Right atrium auricular region (tissue), 2 donors: ENCODE measurements at regions not wholly inside any gene's neighbourhood (a gene's known extent, or its start where the extent isn't known, plus 50 kb on each side); places are given as distances from the start of the nearest gene placed in this dataset.

Experiments
- DNase-seq: peaks from one replicate; pipeline ENCODE4 v3.0.0-alpha.2; 2019; ENCODE audit warnings: low spot score
- H3K27ac ChIP-seq, 2 donors: fragments of 200-600 bp; sonication (generic); 1 replicate in 1 of 2; 2 replicates in 1 of 2; pipeline ENCODE4 v1.5.1; 2016 to 2019
- H3K27me3 ChIP-seq, 2 donors: fragments of 200-600 bp; sonication (generic); one replicate each; pipeline versions ENCODE4 v1.5.1 to v1.6.0; 2017 to 2019
- H3K36me3 ChIP-seq: fragments of 200-600 bp; sonication (generic); one replicate; pipeline ENCODE4 v1.5.1; 2016
- H3K4me1 ChIP-seq, 2 donors: fragments of 200-600 bp; sonication (generic); one replicate each; pipeline versions ENCODE4 v1.5.1 to v1.6.0; 2017 to 2019
- H3K4me3 ChIP-seq, 2 donors: fragments of 200-600 bp; sonication (generic); 1 replicate in 1 of 2; 2 replicates in 1 of 2; pipeline ENCODE4 v1.5.1; 2017 to 2019; ENCODE audit warnings: mild to moderate bottlenecking in 1 of 2, moderate library complexity in 1 of 2
- H3K9me3 ChIP-seq, 2 donors: fragments of 200-600 bp; sonication (generic); one replicate each; pipeline ENCODE4 v1.5.1; 2019
- CTCF ChIP-seq, 2 donors: fragments of 200-600 bp; sonication (generic); IDR thresholded peaks; one replicate each; pipeline ENCODE4 v1.5.1; 2019; ENCODE audit warnings: antibody characterized with exemption in 2 of 2

GRCh38 chr18:70452501-70452900, 163.7 kb downstream of the SOCS6 start:
- no peaks in the 10 kb centered on the region for H3K9me3 ChIP-seq
- no peak for DNase-seq
- no peak for TF ChIP-seq CTCF (IDR thresholded peaks at IDR 0.05)
- no peaks in the 10 kb centered on the region for H3K27me3 ChIP-seq
- H3K27ac ChIP-seq, result no peak overlapping the region
- no peaks in the 10 kb centered on the region for H3K4me1 ChIP-seq
- H3K4me3 ChIP-seq, result no peak overlapping the region
- H3K36me3 ChIP-seq, result no peaks in the 10 kb centered on the region

- no peaks in the 10 kb centered on the region for H3K9me3 ChIP-seq
- no peak overlapping the region for H3K4me3 ChIP-seq
- H3K4me1 ChIP-seq, result no peaks in the 10 kb centered on the region
- no peaks in the 10 kb centered on the region for H3K27me3 ChIP-seq
- peak in 1 of 2 donors; percentile 50 for TF ChIP-seq CTCF (IDR thresholded peaks at IDR 0.05)
- H3K27ac ChIP-seq, result no peak overlapping the region
- DNase-seq, result no peak
- no peaks in the 10 kb centered on the region for H3K36me3 ChIP-seq
Measured at GRCh38 chr18:70450426-70451253, 161.8 kb downstream of the SOCS6 start.

GRCh38 chr18:70448588-70448987, 159.7 kb downstream of the SOCS6 start:
- Histone ChIP-seq H3K27me3 (no peaks in the 10 kb centered on the region), H3K4me3 (no peak overlapping the region), H3K9me3 (peaks cover 0 to 6% of the 10 kb centered on the region in 2 donors), H3K27ac (no peak overlapping the region), H3K36me3 (no peaks in the 10 kb centered on the region), H3K4me1 (no peaks in the 10 kb centered on the region)
- DNase-seq, result no peak
- TF ChIP-seq CTCF (IDR thresholded peaks at IDR 0.05), result no peak

- H3K27me3 ChIP-seq, result no peaks in the 10 kb centered on the region
- no peaks in the 10 kb centered on the region for H3K4me1 ChIP-seq
- peaks cover 6 to 17% of the 10 kb centered on the region in 2 donors for H3K9me3 ChIP-seq
- H3K27ac ChIP-seq, result no peak overlapping the region
- TF ChIP-seq CTCF (IDR thresholded peaks at IDR 0.05), result no peak
- H3K4me3 ChIP-seq, result no peak overlapping the region
- no peaks in the 10 kb centered on the region for H3K36me3 ChIP-seq
- no peak for DNase-seq
Measured at GRCh38 chr18:70446063-70446462, 157.2 kb downstream of the SOCS6 start.

- peaks cover 6 to 17% of the 10 kb centered on the region in 2 donors for H3K9me3 ChIP-seq
- no peak overlapping the region for H3K4me3 ChIP-seq
- H3K4me1 ChIP-seq, result no peaks in the 10 kb centered on the region
- DNase-seq, result no peak
- no peak for TF ChIP-seq CTCF (IDR thresholded peaks at IDR 0.05)
- no peaks in the 10 kb centered on the region for H3K27me3 ChIP-seq
- no peaks in the 10 kb centered on the region for H3K36me3 ChIP-seq
- no peak overlapping the region for H3K27ac ChIP-seq
Measured at GRCh38 chr18:70442933-70443332, 154.1 kb downstream of the SOCS6 start.
